GM23338 (cell line): ENCODE measurements at regions not wholly inside any gene's neighbourhood (a gene's known extent, or its start where the extent isn't known, plus 50 kb on each side); places are given as distances from the start of the nearest gene placed in this dataset.

Source experiments
- ATAC-seq: fragments of 200-7000 bp; cut with Tn5 transposase; 3 replicates; pipeline ENCODE4 v1.9.1; 2020
- DNase-seq: peaks from one replicate; pipeline ENCODE4 v3.0.0-alpha.2; 2015; ENCODE audit warnings: low spot score
- H2AFZ ChIP-seq: fragments of 200-600 bp; sonication (generic); 2 replicates; pipeline ENCODE4 v1.8.0; 2016; ENCODE audit warnings: antibody characterized with exemption, mild to moderate bottlenecking, moderate library complexity
- H3F3A ChIP-seq: fragments of 200-600 bp; sonication (generic); replicated peaks from 2 replicates; pipeline ENCODE4 v1.8.0; 2017; ENCODE audit warnings: antibody characterized with exemption, mixed run types, low read depth
- H3K27ac ChIP-seq: fragments of 200-600 bp; sonication (generic); 2 replicates; pipeline ENCODE4 v1.6.1; 2016; ENCODE audit warnings: low read depth
- H3K27me3 ChIP-seq: fragments of 200-600 bp; sonication (generic); 2 replicates; pipeline ENCODE4 v1.8.0; 2016; ENCODE audit warnings: mild to moderate bottlenecking, mixed run types, moderate library complexity; ENCODE audit not compliant: insufficient read depth
- H3K36me3 ChIP-seq: fragments of 200-600 bp; sonication (generic); 2 replicates; pipeline ENCODE4 v1.8.0; 2016; ENCODE audit warnings: mild to moderate bottlenecking; ENCODE audit not compliant: insufficient read depth
- H3K4me1 ChIP-seq: fragments of 200-600 bp; sonication (generic); 2 replicates; pipeline ENCODE4 v1.8.0; 2016; ENCODE audit warnings: mild to moderate bottlenecking, moderate library complexity; ENCODE audit not compliant: insufficient read depth
- H3K4me2 ChIP-seq: fragments of 200-600 bp; sonication (generic); 2 replicates; pipeline ENCODE4 v1.7.1; 2017; ENCODE audit warnings: mixed run types
- H3K4me3 ChIP-seq: fragments of 200-600 bp; sonication (generic); 2 replicates; pipeline ENCODE4 v1.6.1; 2016; ENCODE audit warnings: mixed run types
- H3K79me2 ChIP-seq: fragments of 200-600 bp; sonication (generic); replicated peaks from 2 replicates; pipeline ENCODE4 v1.8.0; 2017; ENCODE audit warnings: mild to moderate bottlenecking; ENCODE audit not compliant: insufficient read depth
- H3K9me2 ChIP-seq: fragments of 200-600 bp; sonication (generic); 2 replicates; pipeline ENCODE4 v1.8.0; 2017; ENCODE audit not compliant: insufficient read depth
- H4K20me1 ChIP-seq: fragments of 200-600 bp; sonication (generic); replicated peaks from 2 replicates; pipeline ENCODE4 v1.8.0; 2017; ENCODE audit warnings: mild to moderate bottlenecking; ENCODE audit not compliant: insufficient read depth
- H3K27ac Mint-ChIP-seq: 2 replicates; pipeline ENCODE4 v1.8.0; 2020; ENCODE audit warnings: inconsistent platforms, mild to moderate bottlenecking, moderate library complexity, mixed read lengths
- H3K27me3 Mint-ChIP-seq: 3 replicates; pipeline ENCODE4 v1.8.0; 2022; ENCODE audit warnings: low read depth, mild to moderate bottlenecking, moderate library complexity, mixed read lengths, inconsistent platforms; ENCODE audit not compliant: insufficient read depth, poor library complexity
- H3K36me3 Mint-ChIP-seq: 3 replicates; pipeline ENCODE4 v1.8.0; 2021; ENCODE audit warnings: low read depth, mild to moderate bottlenecking, inconsistent platforms, moderate library complexity, mixed read lengths
- H3K4me1 Mint-ChIP-seq: 3 replicates; pipeline ENCODE4 v1.8.0; 2020; ENCODE audit warnings: mild to moderate bottlenecking, inconsistent platforms, mixed read lengths
- H3K4me3 Mint-ChIP-seq: 3 replicates; pipeline ENCODE4 v1.8.0; 2021; ENCODE audit warnings: moderate library complexity, mild to moderate bottlenecking, inconsistent platforms, mixed read lengths
- H3K9me3 Mint-ChIP-seq: 3 replicates; pipeline ENCODE4 v1.8.0; 2020; ENCODE audit warnings: moderate library complexity, mild to moderate bottlenecking, inconsistent platforms, mixed read lengths
- CTCF ChIP-seq, 2 experiments: fragments of 200-600 bp in 1 of 2; sonication (generic) in 1 of 2; conservative IDR thresholded peaks; 2 replicates each; pipeline versions ENCODE4 v1.5.1 to v1.6.1; 2016 to 2017; ENCODE audit warnings: antibody characterized with exemption in 2 of 2, low read depth in 2 of 2, mild to moderate bottlenecking in 2 of 2, moderate library complexity in 1 of 2
- ETS1 ChIP-seq: IDR thresholded peaks from 2 replicates; pipeline ENCODE4 v1.6.1; 2016; ENCODE audit warnings: antibody characterized with exemption
- EZH2 ChIP-seq: fragments of 200-600 bp; sonication (generic); IDR thresholded peaks from one replicate; pipeline ENCODE4 v1.8.0; 2017; ENCODE audit warnings: antibody characterized with exemption, mild to moderate bottlenecking, low read depth; ENCODE audit not compliant: unreplicated experiment
- JUNB ChIP-seq: IDR thresholded peaks from one replicate; pipeline ENCODE4 v1.6.1; 2016; ENCODE audit warnings: antibody characterized with exemption; ENCODE audit not compliant: unreplicated experiment
- NANOG ChIP-seq: IDR thresholded peaks from 2 replicates; pipeline ENCODE4 v1.6.1; 2016; ENCODE audit warnings: antibody characterized with exemption, borderline replicate concordance
- POLR2AphosphoS5 ChIP-seq: IDR thresholded peaks from 2 replicates; pipeline ENCODE4 v1.6.1; 2016; ENCODE audit warnings: antibody characterized with exemption, low read depth
- REST ChIP-seq: IDR thresholded peaks from one replicate; pipeline ENCODE4 v1.6.1; 2018; ENCODE audit warnings: antibody characterized with exemption; ENCODE audit not compliant: unreplicated experiment
- STAT1 ChIP-seq: IDR thresholded peaks from one replicate; pipeline ENCODE4 v1.6.1; 2016; ENCODE audit warnings: antibody characterized with exemption; ENCODE audit not compliant: unreplicated experiment
- ZNF114 ChIP-seq: fragments of 250-450 bp; sonication (Bioruptor Pico); IDR thresholded peaks from 2 replicates; pipeline ENCODE4 v1.5.0; 2020; ENCODE audit warnings: mild to moderate bottlenecking, moderate library complexity
- ZNF331 ChIP-seq: fragments of 250-450 bp; sonication (Bioruptor Pico); IDR thresholded peaks from 2 replicates; pipeline ENCODE4 v1.5.0; 2020; ENCODE audit warnings: low read depth, mild to moderate bottlenecking, moderate library complexity
- ZNF462 ChIP-seq: fragments of 250-450 bp; sonication (Bioruptor Pico); IDR thresholded peaks from 2 replicates; pipeline ENCODE4 v1.5.0; 2020; ENCODE audit warnings: mild to moderate bottlenecking, moderate library complexity

- Histone ChIP-seq H3K4me2 (no peak overlapping the region), H3K27me3 (no peaks in the 10 kb centered on the region), H3K4me1 (no peaks in the 10 kb centered on the region), H3K9me2 (peaks cover 2% of the 10 kb centered on the region; the same call in 1 of the 2 replicates), H3F3A (no peaks in the 10 kb centered on the region), H3K4me3 (no peak overlapping the region), H3K27ac (no peak overlapping the region), H2AFZ (no peak overlapping the region), H4K20me1 (no peaks in the 10 kb centered on the region), H3K36me3 (no peaks in the 10 kb centered on the region), H3K79me2 (no peaks in the 10 kb centered on the region)
- no peak for ATAC-seq
- Mint-ChIP-seq H3K9me3 (peaks cover 7% of the 10 kb centered on the region; the same call in 1 of the 3 replicates), H3K36me3 (peaks cover 11% of the 10 kb centered on the region; the same call in 2 of the 3 replicates), H3K27ac (no peak overlapping the region), H3K4me3 (no peak overlapping the region), H3K4me1 (peaks cover 7% of the 10 kb centered on the region), H3K27me3 (no peaks in the 10 kb centered on the region)
- DNase-seq, result no peak
- TF ChIP-seq REST (no peak), EZH2 (no peak), CTCF (conservative IDR thresholded peaks at IDR 0.05; ENCODE audit: low read depth in 2 of 2) (no peak), NANOG (no peak), POLR2AphosphoS5 (no peak), ZNF331 (no peak), JUNB (no peak), STAT1 (no peak), ZNF114 (CRISPR knock-in tag) (no peak), ETS1 (no peak), ZNF462 (CRISPR knock-in tag) (no peak)
These were observed 424.0 kb upstream of the NECTIN3 start for GRCh38 chr3:110647586-110647985.
